NCI-H187 (cell line): ENCODE measurements at regions not wholly inside any gene's neighbourhood (a gene's known extent, or its start where the extent isn't known, plus 50 kb on each side); places are given as distances from the start of the nearest gene placed in this dataset.

Experiments used
- DNase-seq, 2 experiments: peaks; one replicate each; lab custom pipeline; 2025; lab: John Stamatoyannopoulos, UW

- DNase-seq = no peak
Measured at GRCh38 chr9:26394025-26394424, 498.6 kb downstream of the CAAP1 start.

DNA sequence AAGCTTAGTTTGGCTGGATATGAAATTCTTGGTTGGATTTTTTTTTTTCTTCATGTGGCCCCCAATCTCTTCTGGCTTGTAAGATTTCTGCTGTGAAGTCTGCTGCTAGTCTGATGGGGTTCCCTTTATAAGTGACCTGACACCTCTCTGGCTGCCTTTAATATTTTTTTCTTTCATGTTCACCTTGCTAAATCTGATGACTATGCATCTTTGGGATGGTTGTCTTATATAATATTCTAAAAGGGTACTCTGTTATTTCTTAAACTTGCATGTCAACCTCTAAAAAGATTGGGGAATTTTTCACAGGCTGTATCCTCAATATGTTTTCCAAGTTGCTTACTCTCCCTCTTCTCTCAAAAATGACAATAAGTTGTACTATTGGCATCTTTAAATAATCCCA is 500.0 kb downstream of the CAAP1 start:
- DNase-seq = no peak

GRCh38 chr9:26391036-26391435 is 501.6 kb downstream of the CAAP1 start:
- DNase-seq = no peak

DNA sequence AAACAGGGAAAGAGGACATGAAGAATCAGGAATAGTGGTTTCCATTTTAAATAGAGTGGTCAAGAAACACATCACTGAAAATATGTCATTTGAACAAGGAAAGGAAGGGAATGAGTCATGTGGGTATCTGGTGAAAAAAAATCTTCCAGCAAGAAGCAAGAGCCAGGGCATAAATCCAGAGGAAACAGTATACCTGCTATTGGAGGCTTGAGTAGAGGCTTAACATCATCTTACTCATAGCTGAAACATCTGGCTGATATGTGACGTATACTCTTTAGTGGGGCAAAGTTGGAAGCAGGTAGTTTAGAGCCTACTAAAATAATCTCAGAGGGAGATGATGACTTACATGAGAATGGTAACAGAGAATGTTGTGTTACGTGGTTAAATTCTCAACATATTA is 517.2 kb downstream of the CAAP1 start:
- DNase-seq = no peak

GRCh38 chr9:26373616-26374015 is 519.0 kb downstream of the CAAP1 start:
- no peak for DNase-seq

- no peak for DNase-seq
Measured at GRCh38 chr9:26371236-26371635, 521.4 kb downstream of the CAAP1 start.

- DNase-seq = no peak
Measured at GRCh38 chr9:26369093-26369492, 523.5 kb downstream of the CAAP1 start.

DNA sequence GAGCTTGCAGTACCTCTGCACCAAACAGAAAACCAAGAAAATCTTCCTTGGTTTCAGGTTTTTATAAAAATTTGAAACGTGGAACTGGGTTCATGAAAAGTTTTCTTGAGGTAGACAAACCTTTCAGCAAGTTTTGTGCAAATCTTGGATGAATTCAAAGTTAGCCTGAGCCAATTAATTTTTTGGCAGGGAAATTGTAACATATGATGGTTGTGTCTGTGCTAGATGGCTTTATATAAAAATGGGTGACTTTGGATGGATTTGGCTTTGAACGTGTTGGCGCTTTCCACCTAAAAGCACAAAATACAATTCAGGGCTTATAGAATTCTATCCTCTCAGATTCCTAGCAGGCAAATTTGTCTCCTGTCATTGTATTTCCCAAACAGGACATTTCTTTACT is 524.4 kb downstream of the CAAP1 start:
- no peak for DNase-seq

- DNase-seq = no peak
Measured at GRCh38 chr9:26361010-26361409, 531.6 kb downstream of the CAAP1 start.

- no peak for DNase-seq
Measured at GRCh38 chr9:26358836-26359235, 533.8 kb downstream of the CAAP1 start.

DNA sequence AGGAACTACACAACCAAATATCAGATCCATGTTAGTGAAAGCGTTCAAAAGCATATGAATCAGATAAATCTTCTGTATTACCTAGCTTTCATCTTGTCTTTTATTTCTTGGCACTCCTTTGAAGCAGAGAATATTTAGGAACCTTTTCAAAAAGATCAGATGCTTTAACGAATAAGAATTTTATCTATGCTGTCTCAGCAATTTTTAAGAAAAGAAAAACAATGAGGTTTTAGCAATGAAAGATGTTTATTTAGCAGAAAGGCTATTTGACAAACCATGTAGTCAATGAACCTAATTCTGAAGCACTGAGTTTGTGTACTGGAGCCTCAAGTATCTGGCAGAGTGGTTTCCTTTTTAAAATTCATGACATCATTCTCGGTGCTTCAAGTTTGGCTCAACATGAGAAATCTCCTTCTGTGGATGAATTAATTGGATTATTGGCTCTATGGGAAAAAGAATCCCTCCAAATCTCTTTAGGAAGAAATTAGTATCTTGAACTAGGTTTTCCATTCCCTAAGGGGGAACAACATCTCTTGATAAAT is 534.7 kb downstream of the CAAP1 start:
- no peak for DNase-seq

- DNase-seq = no peak
Measured at GRCh38 chr9:26356491-26356890, 536.1 kb downstream of the CAAP1 start.

GRCh38 chr9:26346942-26347477 is 545.6 kb downstream of the CAAP1 start:
- no peak for DNase-seq

- no peak for DNase-seq
Measured at GRCh38 chr9:26341545-26341944, 551.1 kb downstream of the CAAP1 start.

DNA sequence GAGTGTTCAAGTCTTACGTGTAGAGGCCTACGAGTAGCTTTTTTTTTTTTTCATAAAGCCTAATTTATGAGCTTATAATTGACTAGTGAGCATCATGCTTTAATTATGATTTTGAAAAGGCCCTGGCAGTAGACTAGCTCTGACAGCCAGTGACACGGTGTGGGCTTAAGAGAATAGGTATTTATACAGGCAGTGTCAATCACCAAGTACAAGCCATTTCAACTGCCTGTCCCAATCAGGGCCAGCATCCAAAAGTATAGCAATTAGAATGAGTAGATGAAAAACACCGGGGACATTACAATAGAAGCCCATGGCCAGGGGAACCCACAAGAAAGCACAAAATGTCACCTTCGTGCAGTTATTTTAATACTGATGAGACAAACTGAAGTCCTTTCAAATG is 552.8 kb downstream of the CAAP1 start:
- DNase-seq = no peak

DNA sequence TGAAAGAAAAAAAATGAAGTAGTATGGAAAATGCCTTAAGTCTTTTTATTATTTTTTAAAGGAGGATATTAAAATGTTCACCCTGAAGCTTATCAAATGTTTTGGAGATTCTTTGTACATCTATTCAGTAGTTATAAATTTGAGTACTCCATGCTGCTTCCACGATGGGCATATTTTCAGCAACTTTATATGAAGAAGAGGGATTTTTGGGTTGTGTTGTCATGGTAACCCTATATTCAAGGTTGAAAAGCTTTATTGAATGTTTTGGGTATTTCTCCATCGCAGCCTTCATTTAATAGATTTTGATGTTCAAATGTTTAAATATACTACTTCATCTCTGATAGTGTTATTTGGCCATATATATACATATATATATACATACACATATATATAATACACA is 557.5 kb downstream of the CAAP1 start:
- DNase-seq = no peak

DNA sequence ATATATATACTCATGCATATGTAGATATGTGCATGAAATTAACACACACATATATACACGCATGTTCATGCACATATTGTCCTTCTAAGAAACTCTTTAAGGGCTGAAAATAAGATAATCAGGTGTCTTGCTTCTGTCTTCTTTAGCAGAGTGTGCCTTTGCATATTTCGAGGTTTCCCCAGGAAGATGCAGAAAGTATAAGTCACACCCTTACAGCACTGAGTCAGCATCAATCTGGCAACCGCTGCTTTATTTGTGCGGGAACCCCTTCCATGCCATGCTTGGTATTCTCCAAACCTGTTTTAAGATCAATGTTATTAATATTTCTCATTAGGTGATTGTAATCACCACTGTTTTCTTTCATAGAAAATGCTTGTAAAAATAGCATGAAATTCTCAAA is 557.9 kb downstream of the CAAP1 start:
- no peak for DNase-seq

DNA sequence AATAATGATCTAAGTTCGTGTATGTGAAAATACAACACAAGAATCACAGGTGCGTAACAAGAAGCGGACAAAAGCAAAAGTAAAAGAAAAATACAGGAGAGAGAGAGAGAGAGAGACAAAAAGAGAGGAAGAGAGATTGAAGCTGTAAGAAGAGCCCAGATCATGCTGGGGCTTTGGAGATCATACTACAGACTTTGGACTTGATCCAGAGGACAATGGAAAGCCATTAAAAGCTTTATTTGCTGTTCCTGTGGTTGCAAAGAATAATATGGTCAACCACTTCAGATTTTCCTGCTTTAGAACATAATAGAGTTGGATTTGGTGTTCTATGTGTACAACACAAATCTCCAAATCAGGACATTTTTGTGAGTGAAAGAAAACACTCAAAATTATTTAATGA is 561.4 kb downstream of the CAAP1 start:
- DNase-seq = peak; percentile 31 to 51

GRCh38 chr9:26329974-26330373 is 562.6 kb downstream of the CAAP1 start:
- DNase-seq = no peak

DNA sequence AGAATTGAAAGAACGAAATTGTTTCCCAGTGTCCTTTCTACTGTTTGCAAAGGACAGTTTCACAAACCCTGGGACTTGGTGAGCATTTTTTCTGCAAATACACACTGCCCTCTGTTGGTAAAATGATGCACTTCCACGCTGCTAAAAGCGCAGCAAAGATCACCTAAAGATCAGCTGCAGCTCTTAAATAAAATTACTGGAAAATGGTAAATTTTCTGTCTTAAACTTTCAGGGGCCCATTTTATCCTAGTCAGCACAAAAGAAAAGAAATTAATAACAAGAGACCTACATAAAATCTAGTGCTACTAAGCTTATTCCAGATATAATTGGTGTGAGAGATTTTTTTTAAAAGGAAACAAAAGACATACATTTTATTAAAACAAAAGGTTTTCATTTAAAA is 566.0 kb downstream of the CAAP1 start:
- no peak for DNase-seq

- no peak for DNase-seq
Measured at GRCh38 chr9:26325444-26325829, 567.2 kb downstream of the CAAP1 start.

DNA sequence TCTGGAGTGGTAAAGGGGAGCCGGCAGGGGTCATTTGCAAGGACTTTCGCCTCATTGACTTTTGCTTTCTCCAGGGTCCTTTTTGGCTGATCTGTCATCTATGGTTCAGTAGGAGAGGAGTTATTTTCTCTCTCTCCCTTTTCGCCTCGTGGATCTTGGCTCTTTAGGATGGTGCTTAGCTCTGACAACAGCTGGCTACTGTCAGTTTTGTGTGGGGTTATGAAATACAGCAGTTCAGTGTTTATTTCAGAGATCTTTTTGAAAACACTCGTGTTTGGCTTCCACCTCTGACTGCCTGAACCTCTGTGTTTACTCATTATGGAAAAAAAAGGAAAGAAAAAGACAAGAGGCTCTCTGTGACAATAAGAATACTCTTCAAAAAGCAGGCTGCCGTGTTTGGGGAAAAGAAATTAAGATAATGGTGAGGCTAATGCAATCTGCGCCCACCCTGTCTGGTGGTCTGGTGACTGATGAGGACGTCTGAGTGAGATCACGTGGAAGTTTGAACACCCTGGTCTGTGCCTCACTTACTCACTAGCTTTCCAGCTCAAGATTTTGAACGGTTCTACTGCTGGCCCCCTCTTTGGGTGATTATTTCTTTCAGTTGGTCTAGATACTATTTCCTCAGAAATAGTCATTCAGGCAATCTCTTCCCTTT is 567.7 kb downstream of the CAAP1 start:
- DNase-seq = no peak

GRCh38 chr9:26321935-26322334 is 570.7 kb downstream of the CAAP1 start:
- DNase-seq = no peak

GRCh38 chr9:26319859-26320258 is 572.7 kb downstream of the CAAP1 start:
- DNase-seq = no peak
